ENCODE measurements at regions not wholly inside any gene's neighbourhood (a gene's known extent, or its start where the extent isn't known, plus 50 kb on each side); places are given as distances from the start of the nearest gene placed in this dataset.
"Not testable (repeated sequence)": the region's sequence is repeated elsewhere in the genome, so short reads cannot be mapped to it uniquely, and the experiment has no call there.

GRCh38 chr3:106130384-106131198 is 261.8 kb upstream of the CBLB start:
- no peak for TF ChIP-seq ZFX (IDR thresholded peaks at IDR 0.05; ENCODE audit: borderline replicate concordance)
- no peak for TF ChIP-seq CTCF (IDR thresholded peaks at IDR 0.05)
- no peak overlapping the region for H3K27ac ChIP-seq

GRCh38 chr3:106135451-106136160 is 266.8 kb upstream of the CBLB start:
- H3K27ac ChIP-seq: no peak overlapping the region
- TF ChIP-seq ZFX (IDR thresholded peaks at IDR 0.05; ENCODE audit: borderline replicate concordance): no peak
- TF ChIP-seq CTCF (IDR thresholded peaks at IDR 0.05): no peak

GRCh38 chr3:106139826-106140225 is 271.0 kb upstream of the CBLB start:
- TF ChIP-seq ZFX (IDR thresholded peaks at IDR 0.05; ENCODE audit: borderline replicate concordance) (no peak), CTCF (IDR thresholded peaks at IDR 0.05) (no peak)
- no peak overlapping the region for H3K27ac ChIP-seq

GRCh38 chr3:106140431-106140830 is 271.6 kb upstream of the CBLB start:
- no peak overlapping the region for H3K27ac ChIP-seq
- no peak for TF ChIP-seq ZFX (IDR thresholded peaks at IDR 0.05; ENCODE audit: borderline replicate concordance)
- no peak for TF ChIP-seq CTCF (IDR thresholded peaks at IDR 0.05)

- TF ChIP-seq ZFX (IDR thresholded peaks at IDR 0.05; ENCODE audit: borderline replicate concordance) (no peak), CTCF (IDR thresholded peaks at IDR 0.05) (no peak)
- no peak overlapping the region for H3K27ac ChIP-seq
These were observed 275.2 kb upstream of the CBLB start for GRCh38 chr3:106144030-106144429.

- not testable (repeated sequence) for H3K27ac ChIP-seq
These were observed 279.7 kb upstream of the CBLB start for GRCh38 chr3:106148440-106149082.

- no peak for TF ChIP-seq ZFX (IDR thresholded peaks at IDR 0.05; ENCODE audit: borderline replicate concordance)
- no peak overlapping the region for H3K27ac ChIP-seq
These were observed 288.6 kb upstream of the CBLB start for GRCh38 chr3:106157411-106157810.

- H3K27ac ChIP-seq: no peak overlapping the region
- TF ChIP-seq ZFX (IDR thresholded peaks at IDR 0.05; ENCODE audit: borderline replicate concordance) (no peak), CTCF (IDR thresholded peaks at IDR 0.05) (no peak)
These were observed 291.6 kb upstream of the CBLB start for GRCh38 chr3:106160396-106160795.

Data from 22Rv1 (cell line).